Jurkat, Clone E6-1 (cell line): ENCODE measurements at regions not wholly inside any gene's neighbourhood (a gene's known extent, or its start where the extent isn't known, plus 50 kb on each side); places are given as distances from the start of the nearest gene placed in this dataset.
"Not testable (repeated sequence)": the region's sequence is repeated elsewhere in the genome, so short reads cannot be mapped to it uniquely, and the experiment has no call there.

Source experiments
- DNase-seq: peaks from one replicate; pipeline ENCODE4 v3.0.0-alpha.2; 2011; ENCODE audit warnings: low read depth, low spot score
- H3K4me3 ChIP-seq: 2 replicates; pipeline ENCODE4 v1.5.1; 2011; ENCODE audit warnings: mild to moderate bottlenecking, low read length, control low read depth, moderate library complexity

GRCh38 chr16:32947336-32947735 lies 246.7 kb upstream of the TP53TG3C start:
- not testable (repeated sequence) for DNase-seq, H3K4me3 ChIP-seq

- not testable (repeated sequence) for DNase-seq, H3K4me3 ChIP-seq
Measured at GRCh38 chr16:32946041-32946560, 247.9 kb upstream of the TP53TG3C start.

- DNase-seq, result not testable (repeated sequence)
Measured at GRCh38 chr16:32945311-32945710, 248.7 kb upstream of the TP53TG3C start.

GRCh38 chr16:32939845-32940244 lies 254.2 kb upstream of the TP53TG3C start:
- H3K4me3 ChIP-seq, DNase-seq: not testable (repeated sequence)

More at GRCh38 chr16:32945311-32945710, 248.7 kb upstream of the TP53TG3C start:
- not testable (repeated sequence) for H3K4me3 ChIP-seq

GRCh38 chr16:32937929-32938328 lies 256.1 kb upstream of the TP53TG3C start:
- not testable (repeated sequence) for H3K4me3 ChIP-seq, DNase-seq

DNA sequence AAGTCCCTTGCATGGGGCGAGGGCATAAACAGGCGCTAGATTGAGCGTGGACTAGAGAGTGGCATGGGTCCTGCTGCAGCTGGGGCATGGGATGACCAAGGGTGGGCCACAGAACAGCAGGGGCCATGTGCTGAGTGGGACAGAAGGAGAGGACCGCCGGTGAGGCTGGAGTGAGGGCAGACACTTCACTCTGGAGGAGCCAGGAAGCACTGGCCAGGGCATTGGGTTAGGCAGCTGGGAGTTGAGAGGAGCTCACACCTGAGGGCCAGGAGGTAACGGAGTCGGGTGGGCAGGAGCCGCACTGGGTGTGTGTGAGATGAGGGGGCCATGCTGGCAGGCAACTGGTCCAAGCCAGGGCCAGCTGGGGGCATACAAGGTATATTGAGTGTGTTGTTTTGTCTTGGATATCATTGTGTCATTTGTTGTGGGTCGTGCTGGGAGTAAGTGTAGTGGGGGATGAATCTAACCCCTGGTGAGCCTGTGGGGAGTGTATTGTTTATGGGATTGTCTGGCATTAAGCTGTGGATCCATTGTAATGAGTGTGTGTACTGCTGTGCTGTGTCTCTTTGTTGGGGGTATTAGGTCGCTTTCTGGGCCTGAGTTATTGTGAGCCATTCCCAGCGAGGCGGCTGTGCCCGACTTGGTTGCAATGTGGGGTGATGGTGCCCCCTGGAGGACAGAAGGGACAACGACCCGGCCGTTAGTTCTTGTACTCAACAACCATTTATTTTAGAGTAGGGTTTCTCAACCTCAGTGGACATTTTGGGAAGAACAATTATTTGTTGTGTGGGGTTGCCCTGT lies 256.5 kb upstream of the TP53TG3 start:
- not testable (repeated sequence) for DNase-seq, H3K4me3 ChIP-seq

GRCh38 chr16:32925192-32925591 lies 249.2 kb upstream of the TP53TG3 start:
- DNase-seq, result not testable (repeated sequence)

DNA sequence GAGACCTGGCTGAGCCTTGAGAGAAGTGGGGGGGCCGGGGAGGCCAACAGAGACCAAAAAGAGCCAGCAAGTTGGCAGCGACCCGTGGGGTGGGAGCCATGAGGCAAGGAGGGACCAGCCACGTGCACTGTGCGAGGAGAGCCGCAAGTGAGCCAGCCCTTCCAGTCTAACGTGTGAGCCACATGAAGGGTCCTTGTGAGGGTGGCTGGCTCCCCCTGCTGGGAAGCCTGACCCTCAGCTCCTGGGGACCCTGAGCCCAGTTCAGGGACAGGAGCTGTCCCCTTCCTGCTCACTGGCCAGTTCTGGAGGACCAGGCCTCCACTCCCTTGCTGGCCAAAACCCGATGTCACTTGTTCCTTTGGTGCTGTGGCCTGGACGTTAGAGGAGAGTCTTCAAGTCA lies 246.6 kb upstream of the TP53TG3 start:
- H3K4me3 ChIP-seq, result not testable (repeated sequence)
- DNase-seq, result peak; percentile 19

More at GRCh38 chr16:32925192-32925591, 249.2 kb upstream of the TP53TG3 start:
- not testable (repeated sequence) for H3K4me3 ChIP-seq

DNA sequence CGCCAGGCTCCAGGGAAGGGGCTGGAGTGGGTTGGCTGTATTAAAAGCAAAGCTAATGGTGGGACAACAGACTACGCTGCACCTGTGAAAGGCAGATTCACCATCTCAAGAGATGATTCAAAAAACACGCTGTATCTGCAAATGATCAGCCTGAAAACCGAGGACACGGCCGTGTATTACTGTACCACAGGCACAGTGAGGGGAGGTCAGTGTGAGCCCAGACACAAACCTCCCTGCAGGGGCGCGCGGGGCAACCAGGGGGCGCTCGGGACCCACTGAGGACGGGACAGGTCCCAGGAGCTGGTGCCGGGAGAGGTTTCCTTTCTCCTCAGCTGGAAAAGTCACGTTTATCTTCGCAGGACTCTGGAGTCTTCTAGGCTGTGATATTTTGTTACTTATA lies 239.4 kb upstream of the TP53TG3 start:
- not testable (repeated sequence) for H3K4me3 ChIP-seq, DNase-seq

DNA sequence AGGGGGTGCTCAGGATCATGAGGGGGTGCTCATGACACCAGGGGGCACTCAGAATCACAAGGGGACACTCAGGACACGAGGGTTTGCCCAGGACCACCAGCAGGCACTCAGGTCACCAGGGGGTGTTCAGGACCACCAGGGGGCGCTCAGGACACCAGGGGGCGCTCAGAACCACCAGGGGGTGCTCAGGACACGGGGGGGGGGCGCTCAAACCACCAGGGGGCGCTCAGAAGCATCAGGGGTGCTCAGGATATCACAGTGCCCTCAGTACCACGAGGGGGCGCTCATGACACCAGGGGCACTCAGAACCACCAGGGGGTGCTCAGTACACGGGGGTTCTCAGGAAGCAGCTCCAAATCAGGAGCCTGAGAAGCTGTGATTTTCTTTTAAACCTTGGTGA lies 221.8 kb upstream of the TP53TG3 start:
- not testable (repeated sequence) for H3K4me3 ChIP-seq
- peak; percentile 4 for DNase-seq

DNA sequence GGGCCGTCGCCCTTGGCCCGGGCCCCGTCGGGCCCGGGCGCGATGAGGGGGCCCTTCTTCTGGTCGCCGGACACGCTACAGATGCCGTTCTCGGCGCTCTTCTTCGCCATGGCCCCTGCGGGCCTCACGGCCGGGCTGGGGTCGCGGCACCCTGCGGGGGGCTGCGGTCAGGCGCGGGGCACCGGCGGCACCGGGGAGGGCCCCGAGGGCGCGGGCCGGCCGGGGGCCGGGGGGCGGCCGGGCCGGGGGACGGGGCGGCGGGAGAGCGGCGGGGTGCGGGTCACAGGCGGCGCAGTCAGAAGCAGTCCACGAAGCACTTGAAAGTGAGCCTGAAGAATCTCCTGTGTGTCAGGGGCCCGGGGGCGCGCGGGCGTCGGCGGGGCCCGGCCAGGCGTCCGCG lies 209.4 kb upstream of the TP53TG3 start:
- not testable (repeated sequence) for DNase-seq, H3K4me3 ChIP-seq

DNA sequence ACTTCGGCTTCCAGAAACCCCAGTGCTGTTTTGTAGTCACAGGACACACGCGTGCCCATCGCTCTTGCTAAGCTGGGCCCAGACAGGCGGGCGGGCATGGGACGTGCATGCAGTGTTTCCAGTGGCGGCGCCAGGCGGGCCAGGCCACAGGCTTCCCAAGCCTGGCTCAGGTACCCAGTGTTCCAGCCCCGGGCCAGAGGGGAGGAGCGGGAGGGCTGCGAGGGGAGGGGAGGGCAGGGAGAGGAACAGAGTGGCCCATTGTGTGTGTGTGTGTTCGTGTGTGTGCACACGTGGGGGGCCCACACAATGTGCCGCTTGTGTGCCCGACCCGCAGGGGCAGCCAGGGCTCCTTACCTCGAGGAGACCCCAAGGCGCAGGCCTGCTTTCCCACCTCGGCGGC lies 208.6 kb upstream of the TP53TG3 start:
- not testable (repeated sequence) for DNase-seq, H3K4me3 ChIP-seq

DNA sequence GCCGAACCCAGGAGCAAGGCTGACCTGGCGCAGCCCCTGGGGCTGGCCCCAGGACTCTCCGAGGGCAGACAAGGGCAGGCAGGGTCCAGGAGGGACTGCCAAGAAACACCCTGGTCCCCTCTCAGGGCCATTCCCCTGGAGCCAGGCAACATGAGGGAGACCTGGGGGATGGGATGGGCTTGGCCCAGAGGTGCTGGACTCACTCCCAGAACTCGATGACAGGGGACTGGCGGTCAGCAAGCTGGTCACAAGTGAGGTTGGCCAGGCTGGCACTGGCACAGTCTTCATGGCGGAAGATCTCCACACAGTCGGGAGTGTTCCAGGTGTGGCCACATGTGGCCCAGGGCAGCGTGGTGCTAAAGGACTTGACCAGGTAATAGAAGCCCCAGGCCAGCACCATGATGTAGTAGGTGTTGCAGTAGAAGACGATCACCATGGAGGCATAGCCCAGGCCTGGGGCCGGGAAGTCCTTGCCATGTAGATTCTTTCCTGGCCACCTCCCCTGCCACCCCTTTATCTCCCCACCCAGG lies 206.4 kb upstream of the TP53TG3 start:
- not testable (repeated sequence) for DNase-seq, H3K4me3 ChIP-seq

DNA sequence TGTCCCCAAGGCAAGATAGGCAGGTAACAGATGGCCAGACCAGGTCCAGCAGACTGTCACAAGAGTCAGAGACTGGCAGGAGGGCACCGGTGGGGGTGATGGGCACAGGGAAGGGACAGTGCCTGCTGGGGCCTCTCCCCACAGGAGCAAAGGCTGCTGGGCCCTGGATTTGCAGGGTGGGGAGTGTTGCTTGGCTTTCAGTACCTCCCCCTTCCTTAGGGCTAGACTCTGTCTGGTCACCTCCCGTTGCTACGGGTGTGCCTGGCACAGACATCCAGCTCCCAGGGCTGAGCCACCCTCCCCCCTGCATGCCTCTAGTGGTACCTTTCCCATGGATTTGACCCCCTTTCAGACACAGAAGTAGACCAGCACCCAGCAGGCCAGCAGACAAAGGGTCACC lies 205.7 kb upstream of the TP53TG3 start:
- H3K4me3 ChIP-seq, DNase-seq: not testable (repeated sequence)

DNA sequence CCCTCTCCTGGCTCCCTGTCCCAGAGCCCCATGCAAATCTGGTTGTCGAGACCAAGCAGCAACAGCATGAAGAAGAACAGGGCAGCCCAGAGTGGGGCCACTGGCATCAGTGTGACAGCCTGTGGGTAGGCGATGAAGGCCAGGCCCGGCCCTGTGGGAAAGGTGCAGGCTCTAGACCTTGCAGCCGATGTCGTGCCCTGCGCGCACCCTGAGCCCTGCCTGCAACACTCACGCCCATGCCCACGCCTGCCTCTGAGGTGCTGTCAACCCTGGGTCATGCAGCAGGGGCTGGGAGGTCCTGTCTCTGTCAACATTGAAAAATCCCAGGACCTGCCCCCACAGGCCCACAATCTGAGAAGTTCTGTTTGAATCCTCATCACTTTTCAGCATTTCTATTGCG lies 204.0 kb upstream of the TP53TG3 start:
- DNase-seq, H3K4me3 ChIP-seq: not testable (repeated sequence)

DNA sequence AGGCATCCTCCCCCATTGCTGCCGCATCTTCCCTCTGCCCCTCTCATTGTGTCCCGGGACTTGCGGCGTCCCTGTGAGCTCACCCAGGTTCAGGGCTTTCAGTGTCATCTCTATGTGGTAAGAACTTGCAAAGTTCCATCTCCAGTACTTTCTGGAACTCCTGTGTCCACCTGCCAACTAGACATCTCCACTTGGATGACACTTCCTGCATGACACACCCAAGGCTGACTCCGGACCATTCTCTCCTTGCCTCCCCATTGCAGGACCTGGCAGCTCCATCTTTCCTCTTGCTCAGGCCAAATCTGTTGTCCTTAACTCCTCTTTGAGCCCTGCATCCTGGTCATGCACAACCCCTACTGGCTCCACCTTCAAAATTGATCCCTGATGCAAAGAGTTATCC lies 200.8 kb upstream of the TP53TG3 start:
- not testable (repeated sequence) for H3K4me3 ChIP-seq, DNase-seq

GRCh38 chr16:32873783-32874182 lies 197.8 kb upstream of the TP53TG3 start:
- H3K4me3 ChIP-seq, DNase-seq: not testable (repeated sequence)

DNA sequence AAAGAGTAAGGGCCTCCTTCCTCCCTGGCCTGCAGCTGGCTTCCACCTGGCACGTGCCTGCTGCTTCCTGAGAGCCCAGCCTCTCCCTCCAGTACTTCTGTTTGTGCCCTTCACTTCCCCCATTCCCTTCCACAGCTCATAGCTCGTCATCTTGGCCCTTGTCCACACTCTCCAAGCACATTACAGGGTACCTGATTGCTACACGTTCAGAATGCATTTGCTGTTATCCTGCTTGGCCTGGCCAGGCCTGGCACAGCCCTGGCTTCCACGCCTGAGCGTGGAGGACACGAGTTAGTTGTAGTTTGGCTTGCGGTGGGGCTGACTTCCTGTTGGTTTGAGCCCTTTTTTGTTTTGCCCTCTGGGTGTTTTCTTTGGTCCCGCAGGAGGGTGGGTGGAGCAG lies 197.2 kb upstream of the TP53TG3 start:
- H3K4me3 ChIP-seq, DNase-seq: not testable (repeated sequence)

GRCh38 chr16:32870628-32871027 lies 194.7 kb upstream of the TP53TG3 start:
- H3K4me3 ChIP-seq, DNase-seq: not testable (repeated sequence)

- DNase-seq, H3K4me3 ChIP-seq: not testable (repeated sequence)
Measured at GRCh38 chr16:32868334-32868733, 192.4 kb upstream of the TP53TG3 start.
